H1 (cell line): ENCODE measurements at regions not wholly inside any gene's neighbourhood (a gene's known extent, or its start where the extent isn't known, plus 50 kb on each side); places are given as distances from the start of the nearest gene placed in this dataset.

Source experiments
- CTCF ChIA-PET: fragments of 300-600 bp; sonication (Branson Sonifier 250); formaldehyde crosslinking; loops from one replicate; lab custom pipeline; 2021; ENCODE audit not compliant: partially characterized antibody; lab: Charles Lee
- POLR2A ChIA-PET: fragments of 300-600 bp; sonication (Branson Sonifier 250); formaldehyde crosslinking; loops from one replicate; lab custom pipeline; 2021; ENCODE audit warnings: inconsistent platforms; ENCODE audit not compliant: partially characterized antibody; lab: Charles Lee
- DNase-seq, 2 experiments: peaks; one replicate each; pipeline versions ENCODE4 v3.0.0 to v3.0.0-alpha.2; 2010 to 2022; ENCODE audit warnings: low spot score in 2 of 2, low read depth in 1 of 2, mixed read lengths in 1 of 2
- FAIRE-seq: peaks from 2 replicates; lab custom pipeline; 2011; peaks lifted over from hg19 to GRCh38; lab: Jason Lieb, UNC
- H2AFZ ChIP-seq: 2 replicates; pipeline ENCODE4 v1.8.1; 2012; ENCODE audit warnings: low read length, inconsistent platforms
- H2AK5ac ChIP-seq: 2 replicates; pipeline ENCODE4 v1.6.1; 2013; ENCODE audit warnings: low read depth, low read length
- H2BK120ac ChIP-seq: replicated peaks from 2 replicates; pipeline ENCODE3; 2013; ENCODE audit warnings: low read depth, low read length, inconsistent platforms
- H2BK12ac ChIP-seq: 2 replicates; pipeline ENCODE4 v1.6.1; 2013; ENCODE audit warnings: low read depth, low read length
- H2BK15ac ChIP-seq: 2 replicates; pipeline ENCODE4 v1.6.1; 2013; ENCODE audit warnings: low read length
- H2BK20ac ChIP-seq: 2 replicates; pipeline ENCODE4 v1.6.1; 2013; ENCODE audit warnings: low read length
- H2BK5ac ChIP-seq: 2 replicates; pipeline ENCODE4 v1.6.1; 2013; ENCODE audit warnings: low read depth, low read length
- H3K14ac ChIP-seq: 2 replicates; pipeline ENCODE4 v1.6.1; 2013; ENCODE audit warnings: inconsistent platforms; ENCODE audit not compliant: insufficient read length
- H3K18ac ChIP-seq: 2 replicates; pipeline ENCODE4 v1.6.1; 2013; ENCODE audit warnings: low read length; ENCODE audit errors: extremely low read depth
- H3K23ac ChIP-seq: 2 replicates; pipeline ENCODE4 v1.6.1; 2013; ENCODE audit warnings: inconsistent platforms; ENCODE audit not compliant: insufficient read length
- H3K23me2 ChIP-seq: 2 replicates; pipeline ENCODE4 v1.6.1; 2013; ENCODE audit warnings: low read depth, low read length
- H3K27ac ChIP-seq: 2 replicates; pipeline ENCODE4 v1.6.1; 2011; ENCODE audit warnings: low read depth, low read length, inconsistent platforms
- H3K27me3 ChIP-seq, 4 experiments: replicated peaks in 1 of 4; 1 replicate in 1 of 4; 2 replicates in 3 of 4; pipeline versions ENCODE4 v1.6.1 to v1.8.1; 2011 to 2013; ENCODE audit warnings: low read length in 3 of 4, mild to moderate bottlenecking in 3 of 4, inconsistent platforms in 2 of 4, mixed read lengths in 2 of 4, moderate library complexity in 1 of 4; ENCODE audit not compliant: control insufficient read depth in 3 of 4, insufficient read depth in 3 of 4; ENCODE audit errors: extremely low read depth in 1 of 4
- H3K36me3 ChIP-seq, 4 experiments: 2 replicates each; pipeline versions ENCODE4 v1.6.1 to v1.8.1; 2011 to 2013; ENCODE audit warnings: mild to moderate bottlenecking in 4 of 4, low read length in 3 of 4, moderate library complexity in 2 of 4, control low read depth in 1 of 4, inconsistent platforms in 1 of 4; ENCODE audit not compliant: insufficient read depth in 4 of 4, control insufficient read depth in 2 of 4
- H3K4ac ChIP-seq: replicated peaks from 2 replicates; pipeline ENCODE3; 2013; ENCODE audit warnings: low read length, low read depth, mixed read lengths, inconsistent platforms; ENCODE audit not compliant: insufficient read length
- H3K4me1 ChIP-seq, 4 experiments: replicated peaks in 1 of 4; 1 replicate in 1 of 4; 2 replicates in 3 of 4; pipeline versions ENCODE4 v1.6.1 to v1.8.1; 2011 to 2013; ENCODE audit warnings: low read length in 3 of 4, inconsistent platforms in 2 of 4, mixed read lengths in 1 of 4; ENCODE audit not compliant: insufficient read depth in 4 of 4, control insufficient read depth in 3 of 4
- H3K4me2 ChIP-seq, 2 experiments: 2 replicates each; pipeline versions ENCODE4 v1.6.1 to v1.8.1; 2011 to 2013; ENCODE audit warnings: low read depth in 2 of 2, low read length in 2 of 2, control low read depth in 1 of 2, inconsistent platforms in 1 of 2, mild to moderate bottlenecking in 1 of 2; ENCODE audit not compliant: insufficient read depth in 1 of 2
- H3K4me3 ChIP-seq, 4 experiments: fragments of 200-600, 300-600 bp in 1 of 4; sonication (generic), shearing (Covaris generic), sonication (Bioruptor Twin) in 1 of 4; 2 replicates each; pipeline versions ENCODE4 v1.5.1 to v1.8.1; 2011 to 2016; ENCODE audit warnings: low read length in 4 of 4, low read depth in 3 of 4, control low read depth in 2 of 4, inconsistent platforms in 2 of 4, mild to moderate bottlenecking in 2 of 4, mixed read lengths in 1 of 4, moderate library complexity in 1 of 4; ENCODE audit not compliant: insufficient read depth in 2 of 4; ENCODE audit errors: extremely low read depth in 1 of 4
- H3K56ac ChIP-seq: replicated peaks from 2 replicates; pipeline ENCODE3; 2013; ENCODE audit warnings: low read depth, mild to moderate bottlenecking, mixed read lengths, low read length, inconsistent platforms; ENCODE audit not compliant: insufficient read length
- H3K79me1 ChIP-seq: 2 replicates; pipeline ENCODE4 v1.6.1; 2013; ENCODE audit warnings: low read depth, low read length, control low read depth
- H3K79me2 ChIP-seq, 2 experiments: 2 replicates each; pipeline versions ENCODE4 v1.6.1 to v1.8.1; 2012 to 2013; ENCODE audit warnings: low read length in 2 of 2, mild to moderate bottlenecking in 2 of 2, inconsistent platforms in 1 of 2; ENCODE audit not compliant: insufficient read depth in 2 of 2, control insufficient read depth in 1 of 2
- H3K9ac ChIP-seq, 4 experiments: replicated peaks in 1 of 4; 1 replicate in 1 of 4; 2 replicates in 3 of 4; pipeline versions ENCODE4 v1.6.1 to v1.8.1; 2011 to 2013; ENCODE audit warnings: low read depth in 3 of 4, low read length in 3 of 4, control low read depth in 2 of 4, mild to moderate bottlenecking in 2 of 4, moderate library complexity in 2 of 4, inconsistent platforms in 1 of 4; ENCODE audit errors: extremely low read depth in 1 of 4
- H3K9me3 ChIP-seq, 2 experiments: 2 replicates each; pipeline versions ENCODE4 v1.6.1 to v1.8.1; 2012 to 2013; ENCODE audit warnings: mild to moderate bottlenecking in 2 of 2, moderate library complexity in 2 of 2, control low read depth in 1 of 2, inconsistent platforms in 1 of 2, low read depth in 1 of 2, low read length in 1 of 2, mixed read lengths in 1 of 2; ENCODE audit not compliant: insufficient read depth in 2 of 2
- H4K20me1 ChIP-seq, 2 experiments: replicated peaks in 1 of 2; 2 replicates each; pipeline versions ENCODE3 to v1.8.1; 2011 to 2013; ENCODE audit warnings: inconsistent platforms in 2 of 2, low read length in 2 of 2, mild to moderate bottlenecking in 1 of 2; ENCODE audit not compliant: insufficient read depth in 2 of 2, control insufficient read depth in 1 of 2
- H4K5ac ChIP-seq: 2 replicates; pipeline ENCODE4 v1.6.1; 2013; ENCODE audit warnings: low read length, low read depth, mixed read lengths, inconsistent platforms; ENCODE audit not compliant: insufficient read length
- H4K8ac ChIP-seq: 2 replicates; pipeline ENCODE4 v1.8.0; 2013; ENCODE audit warnings: mild to moderate bottlenecking, moderate library complexity, low read length, inconsistent platforms; ENCODE audit not compliant: insufficient read depth; ENCODE audit errors: extremely low read depth
- H4K91ac ChIP-seq: replicated peaks from 2 replicates; pipeline ENCODE3; 2013; ENCODE audit warnings: low read length, mixed read lengths, inconsistent platforms; ENCODE audit not compliant: insufficient read length
- BRCA1 ChIP-seq: IDR thresholded peaks from 2 replicates; pipeline ENCODE4 v1.6.1; 2012; ENCODE audit warnings: low read depth, low read length, improper control_type of control experiment
- CBX5 ChIP-seq: fragments of 300-800, 300-1000 bp; sonication (generic); IDR thresholded peaks from 2 replicates; pipeline ENCODE4 v1.7.1; 2016; ENCODE audit warnings: antibody characterized with exemption, low read length, low read depth
- CBX8 ChIP-seq: fragments of 300-800, 300-1000 bp; sonication (generic); IDR thresholded peaks from 2 replicates; pipeline ENCODE4 v1.7.1; 2016; ENCODE audit warnings: low read depth, low read length, borderline replicate concordance
- CHD2 ChIP-seq: IDR thresholded peaks from 2 replicates; pipeline ENCODE4 v1.6.1; 2012; ENCODE audit warnings: low read length, improper control_type of control experiment
- FOSL1 ChIP-seq: IDR thresholded peaks from 2 replicates; pipeline ENCODE4 v1.6.1; 2011; ENCODE audit warnings: mild to moderate bottlenecking, low read depth, low read length, moderate library complexity; ENCODE audit not compliant: insufficient read depth
- HDAC6 ChIP-seq: IDR thresholded peaks from one replicate; pipeline ENCODE4 v1.7.1; 2012; ENCODE audit warnings: low read depth, mild to moderate bottlenecking, inconsistent platforms, low read length, moderate library complexity
- JUND ChIP-seq: IDR thresholded peaks from 2 replicates; pipeline ENCODE4 v1.6.1; 2011; ENCODE audit warnings: mild to moderate bottlenecking, improper control_type of control experiment, low read length
- NANOG ChIP-seq: IDR thresholded peaks from 2 replicates; pipeline ENCODE4 v1.6.1; 2011; ENCODE audit warnings: low read length, low read depth, mild to moderate bottlenecking, inconsistent platforms; ENCODE audit not compliant: insufficient read depth, poor library complexity, severe bottlenecking
- POU5F1 ChIP-seq: IDR thresholded peaks from 2 replicates; pipeline ENCODE4 v1.6.1; 2011; ENCODE audit warnings: low read depth, mild to moderate bottlenecking, low read length, moderate library complexity
- RAD21 ChIP-seq, 2 experiments: IDR thresholded peaks in 1 of 2; conservative IDR thresholded peaks in 1 of 2; 2 replicates each; pipeline ENCODE4 v1.6.1; 2011; ENCODE audit warnings: low read depth in 2 of 2, low read length in 2 of 2, improper control_type of control experiment in 1 of 2, inconsistent platforms in 1 of 2, mild to moderate bottlenecking in 1 of 2, moderate library complexity in 1 of 2
- SAP30 ChIP-seq: fragments of 300-600 bp; sonication (generic); IDR thresholded peaks from 2 replicates; pipeline ENCODE4 v1.7.1; 2012; ENCODE audit warnings: low read length, moderate library complexity, mild to moderate bottlenecking, inconsistent platforms; ENCODE audit not compliant: insufficient read depth, insufficient replicate concordance
- SP2 ChIP-seq: IDR thresholded peaks from 2 replicates; pipeline ENCODE4 v1.6.1; 2012; ENCODE audit warnings: mild to moderate bottlenecking, low read length, inconsistent platforms
- ZNF274 ChIP-seq: IDR thresholded peaks from 2 replicates; pipeline ENCODE4 v1.7.0; 2012; ENCODE audit warnings: low read length, borderline replicate concordance; ENCODE audit errors: extremely low read depth
- WGBS, 2 experiments: shearing (Covaris generic) in 1 of 2; methylation state at CpG; one replicate each; pipeline versions ENCODE4 v1.1.6 to v1.1.7; 2013 to 2015; ENCODE audit warnings: low lambda C conversion rate in 2 of 2, mixed read lengths in 2 of 2, inconsistent platforms in 1 of 2, low coverage in 1 of 2, missing lambda C conversion rate in 1 of 2; ENCODE audit not compliant: insufficient replicate concordance in 2 of 2, insufficient coverage in 1 of 2, insufficient read length in 1 of 2; ENCODE audit errors: extremely low coverage in 1 of 2, missing lambda C conversion rate in 1 of 2; 5-methylcytosine and 5-hydroxymethylcytosine counted together

- H2AFZ ChIP-seq: no peak overlapping the region
- no peak overlapping the region for H3K4ac ChIP-seq
- no peaks in the 10 kb centered on the region for H3K79me2 ChIP-seq
- no peak for FAIRE-seq
- H4K5ac ChIP-seq: no peak overlapping the region
- no peak overlapping the region for H2BK12ac ChIP-seq
- H3K4me2 ChIP-seq: no peak overlapping the region
- no peak overlapping the region for H2BK20ac ChIP-seq
- H4K8ac ChIP-seq: no peak overlapping the region
- H3K36me3 ChIP-seq: no peaks in the 10 kb centered on the region
- H3K79me1 ChIP-seq: no peaks in the 10 kb centered on the region; the same call in 1 of the 2 replicates
- no peak overlapping the region for H2BK120ac ChIP-seq
- ChIA-PET POLR2A (no interaction called here), CTCF (interaction anchor here (0.7 to 1.9 kb wide), 5 partner anchors 14 to 320 kb away, joined by 3 to 6 read pairs (median 3); no protein-coding TSS in a partner anchor)
- no peaks in the 10 kb centered on the region for H3K23me2 ChIP-seq
- no peak overlapping the region for H3K27ac ChIP-seq
- H3K9me3 ChIP-seq: peaks cover 0 to 5% of the 10 kb centered on the region in 2 experiments; a peak in 2 of 4 replicates
- WGBS, 2 experiments: 94% methylated on average over 2 of the region's 2 CpGs; no CpG with 5 or more reads in 1 of the 2 experiments
- H3K56ac ChIP-seq: no peak overlapping the region
- DNase-seq: no peak
- H4K91ac ChIP-seq: no peak overlapping the region
- no peak overlapping the region for H3K23ac ChIP-seq
- no peak overlapping the region for H3K4me3 ChIP-seq
- H4K20me1 ChIP-seq: no peaks in the 10 kb centered on the region
- no peak overlapping the region for H2BK5ac ChIP-seq
- no peak overlapping the region for H3K9ac ChIP-seq
- H3K18ac ChIP-seq: no peak overlapping the region
- no peaks in the 10 kb centered on the region for H3K4me1 ChIP-seq
- no peak overlapping the region for H3K14ac ChIP-seq
- no peaks in the 10 kb centered on the region; a peak in 1 of 7 replicates for H3K27me3 ChIP-seq
- H2BK15ac ChIP-seq: no peak overlapping the region
- no peak overlapping the region for H2AK5ac ChIP-seq
- TF ChIP-seq JUND (no peak), RAD21 (IDR thresholded peaks at IDR 0.05 in 1 of 2, conservative IDR thresholded peaks at IDR 0.05 in 1 of 2; ENCODE audit: low read depth in 2 of 2, low read length in 2 of 2) (no peak), ZNF274 (no peak), NANOG (no peak), SAP30 (no peak), HDAC6 (no peak), FOSL1 (no peak), CBX5 (no peak), BRCA1 (no peak), CHD2 (no peak), SP2 (no peak), POU5F1 (no peak), CBX8 (no peak)
Observed at GRCh38 chr5:14003513-14003912, 59.0 kb upstream of the DNAH5 start.
